ENCODE measurements at regions not wholly inside any gene's neighbourhood (a gene's known extent, or its start where the extent isn't known, plus 50 kb on each side); places are given as distances from the start of the nearest gene placed in this dataset.
"Not testable (repeated sequence)": the region's sequence is repeated elsewhere in the genome, so short reads cannot be mapped to it uniquely, and the experiment has no call there.

GRCh38 chr6:6963390-6963789, 144.4 kb upstream of the RREB1 start:
- TF ChIP-seq CTCF, POLR2A (IDR thresholded peaks at IDR 0.05): not testable (repeated sequence)

Data from body of pancreas (tissue), 4 donors.